ENCODE measurements at regions not wholly inside any gene's neighbourhood (a gene's known extent, or its start where the extent isn't known, plus 50 kb on each side); places are given as distances from the start of the nearest gene placed in this dataset.
"Not testable (repeated sequence)": the region's sequence is repeated elsewhere in the genome, so short reads cannot be mapped to it uniquely, and the experiment has no call there.

DNA sequence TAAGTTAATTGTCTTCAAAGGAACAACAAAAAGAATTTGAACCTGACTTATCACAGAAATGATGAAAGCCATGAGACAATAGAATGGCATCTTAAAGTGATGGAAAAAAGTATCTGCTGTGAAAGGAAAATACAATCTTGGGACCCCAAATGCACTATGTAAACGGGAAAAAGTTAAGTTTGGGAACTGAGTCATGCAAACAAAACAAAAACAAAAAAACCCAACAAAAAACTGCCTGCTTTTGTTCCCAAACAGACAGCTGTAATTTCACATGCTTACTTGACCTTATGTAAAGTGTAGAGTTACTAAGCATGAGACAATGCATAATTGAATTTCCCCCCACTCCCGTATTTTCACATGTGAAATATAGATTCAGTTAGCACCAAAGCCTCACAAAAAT is 122.1 kb upstream of the RBMS1 start:
- TF ChIP-seq, protein P1, sequence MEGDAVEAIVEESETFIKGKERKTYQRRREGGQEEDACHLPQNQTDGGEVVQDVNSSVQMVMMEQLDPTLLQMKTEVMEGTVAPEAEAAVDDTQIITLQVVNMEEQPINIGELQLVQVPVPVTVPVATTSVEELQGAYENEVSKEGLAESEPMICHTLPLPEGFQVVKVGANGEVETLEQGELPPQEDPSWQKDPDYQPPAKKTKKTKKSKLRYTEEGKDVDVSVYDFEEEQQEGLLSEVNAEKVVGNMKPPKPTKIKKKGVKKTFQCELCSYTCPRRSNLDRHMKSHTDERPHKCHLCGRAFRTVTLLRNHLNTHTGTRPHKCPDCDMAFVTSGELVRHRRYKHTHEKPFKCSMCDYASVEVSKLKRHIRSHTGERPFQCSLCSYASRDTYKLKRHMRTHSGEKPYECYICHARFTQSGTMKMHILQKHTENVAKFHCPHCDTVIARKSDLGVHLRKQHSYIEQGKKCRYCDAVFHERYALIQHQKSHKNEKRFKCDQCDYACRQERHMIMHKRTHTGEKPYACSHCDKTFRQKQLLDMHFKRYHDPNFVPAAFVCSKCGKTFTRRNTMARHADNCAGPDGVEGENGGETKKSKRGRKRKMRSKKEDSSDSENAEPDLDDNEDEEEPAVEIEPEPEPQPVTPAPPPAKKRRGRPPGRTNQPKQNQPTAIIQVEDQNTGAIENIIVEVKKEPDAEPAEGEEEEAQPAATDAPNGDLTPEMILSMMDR (conservative IDR thresholded peaks at IDR 0.05), result no peak
- no peak overlapping the region for H3K27ac ChIP-seq

DNA sequence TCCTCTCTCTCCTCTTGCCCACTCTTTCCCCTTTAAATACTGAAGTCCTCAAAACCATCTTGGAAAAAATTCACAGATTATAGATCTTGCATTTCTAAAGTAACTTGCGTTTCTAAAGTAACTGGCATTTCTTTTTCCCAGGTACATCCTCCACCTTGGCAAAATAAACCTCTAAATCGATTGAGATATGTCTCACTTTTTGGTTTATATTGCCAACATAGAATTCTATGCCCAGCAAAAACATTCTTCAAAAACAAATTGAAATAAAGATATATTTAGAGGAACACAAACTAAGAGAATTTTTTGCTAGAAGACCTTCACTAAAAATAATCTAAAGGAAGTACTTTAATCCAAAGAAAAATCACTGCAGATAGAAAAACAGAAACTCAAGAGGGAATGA is 122.5 kb upstream of the RBMS1 start:
- H3K27ac ChIP-seq, result no peak overlapping the region
- TF ChIP-seq, protein P1 (conservative IDR thresholded peaks at IDR 0.05), result no peak

DNA sequence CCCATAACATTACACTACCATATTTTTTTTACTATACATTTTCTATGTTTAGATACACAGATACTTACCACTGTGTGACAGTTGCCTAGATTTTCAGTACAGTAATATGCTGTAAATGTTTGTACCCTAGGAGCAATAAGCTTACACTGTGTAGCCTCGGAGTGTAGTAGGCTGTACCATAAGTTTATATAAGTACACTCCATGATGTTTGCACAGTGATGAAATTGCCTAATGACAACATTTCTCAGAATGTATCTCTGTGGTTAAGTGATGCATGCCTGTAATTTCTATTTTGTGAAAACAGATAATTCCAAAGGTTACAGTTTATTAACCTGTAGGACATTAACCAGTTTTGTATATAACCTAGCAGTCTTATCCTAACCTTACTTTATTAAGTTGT is 128.1 kb upstream of the RBMS1 start:
- H3K27ac ChIP-seq, result no peak overlapping the region
- TF ChIP-seq, protein P1 (conservative IDR thresholded peaks at IDR 0.05), result no peak

DNA sequence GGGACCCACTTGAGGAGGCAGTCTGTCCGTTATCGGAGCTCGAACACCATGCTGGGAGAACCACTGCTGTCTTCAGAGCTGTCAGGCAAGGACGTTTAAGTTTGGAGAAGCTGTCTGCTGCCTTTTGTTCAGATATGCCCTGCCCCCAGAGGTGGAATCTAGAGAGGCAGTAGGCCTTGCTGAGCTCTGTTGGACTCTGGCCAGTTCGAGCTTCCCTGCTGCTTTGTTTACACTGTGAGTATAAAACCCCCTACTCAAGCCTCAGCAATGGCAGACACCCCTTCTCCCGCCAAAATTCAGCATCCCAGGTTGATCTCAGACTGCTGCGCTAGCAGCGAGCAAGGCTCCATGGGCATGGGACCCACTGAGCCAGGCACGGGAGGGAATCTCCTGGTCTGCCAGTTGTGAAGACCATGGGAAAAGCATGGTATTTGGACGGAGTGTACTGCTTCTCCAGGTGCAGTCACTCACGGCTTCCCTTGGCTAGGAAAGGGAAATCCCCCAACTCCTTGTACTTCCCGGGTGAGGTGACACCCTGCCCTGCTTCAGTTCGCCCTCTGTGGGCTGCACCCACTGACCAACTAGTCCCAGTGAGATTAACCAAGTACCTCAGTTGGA is 134.5 kb upstream of the RBMS1 start:
- not testable (repeated sequence) for H3K27ac ChIP-seq

DNA sequence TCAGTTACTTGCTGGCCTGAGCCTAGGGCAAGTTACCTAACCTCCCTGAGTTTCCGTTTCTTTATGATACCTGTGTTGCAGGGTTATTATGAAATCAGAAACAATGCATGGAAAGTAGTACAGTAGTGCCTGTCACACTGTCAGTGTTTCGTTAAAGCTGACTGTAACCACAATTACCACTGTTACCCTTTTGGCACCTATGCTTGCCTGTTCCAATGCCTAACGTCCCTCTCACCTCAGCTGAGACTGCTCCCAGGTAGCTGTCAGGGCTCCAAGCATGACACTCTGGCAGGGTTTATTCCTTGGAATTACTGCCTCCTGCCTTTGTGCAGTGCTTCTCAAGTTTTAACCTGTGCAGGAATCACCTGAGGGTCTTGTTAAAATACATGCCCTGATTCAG is 135.2 kb upstream of the RBMS1 start:
- no peak overlapping the region for H3K27ac ChIP-seq
- TF ChIP-seq, protein P1 (conservative IDR thresholded peaks at IDR 0.05), result no peak

DNA sequence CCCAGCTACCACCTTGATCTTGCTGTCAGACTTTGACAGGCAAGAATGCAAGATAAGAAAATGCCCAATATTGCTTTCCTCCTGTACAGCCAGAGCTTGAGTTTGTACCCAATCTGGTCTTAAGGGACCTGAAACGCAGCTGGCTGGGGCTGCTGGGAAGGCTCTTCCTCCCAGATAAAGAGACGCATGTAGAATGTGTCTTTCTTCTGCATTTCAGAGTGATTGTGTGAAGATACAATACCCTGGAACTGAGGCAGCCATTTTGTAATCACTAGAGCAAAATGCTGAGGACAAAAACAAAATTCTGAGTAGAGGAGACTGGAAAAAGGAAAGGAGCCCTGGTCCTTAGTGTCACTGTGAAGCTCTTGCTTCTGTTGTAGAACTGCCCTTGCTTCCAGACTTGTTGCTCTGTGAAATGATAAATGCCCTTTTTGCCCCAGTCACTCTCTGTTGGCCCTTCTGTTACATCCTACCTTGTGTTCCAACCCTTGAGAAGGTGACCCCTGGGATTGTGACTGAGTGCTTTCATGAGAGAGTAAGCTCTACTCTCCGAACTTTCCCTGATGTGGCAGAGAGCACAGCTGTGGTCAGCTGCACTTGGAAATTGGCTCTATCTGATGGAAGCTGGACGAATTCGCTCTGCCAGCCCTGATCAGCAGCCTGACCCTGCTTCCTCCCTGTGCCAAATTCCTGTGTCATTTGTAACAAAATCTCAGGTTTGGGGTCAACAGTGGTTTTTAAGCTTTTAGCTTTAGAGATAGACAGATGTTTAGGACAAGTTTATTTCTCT is 137.4 kb upstream of the RBMS1 start:
- H3K27ac ChIP-seq, result no peak overlapping the region
- TF ChIP-seq, protein P1 (conservative IDR thresholded peaks at IDR 0.05), result no peak

DNA sequence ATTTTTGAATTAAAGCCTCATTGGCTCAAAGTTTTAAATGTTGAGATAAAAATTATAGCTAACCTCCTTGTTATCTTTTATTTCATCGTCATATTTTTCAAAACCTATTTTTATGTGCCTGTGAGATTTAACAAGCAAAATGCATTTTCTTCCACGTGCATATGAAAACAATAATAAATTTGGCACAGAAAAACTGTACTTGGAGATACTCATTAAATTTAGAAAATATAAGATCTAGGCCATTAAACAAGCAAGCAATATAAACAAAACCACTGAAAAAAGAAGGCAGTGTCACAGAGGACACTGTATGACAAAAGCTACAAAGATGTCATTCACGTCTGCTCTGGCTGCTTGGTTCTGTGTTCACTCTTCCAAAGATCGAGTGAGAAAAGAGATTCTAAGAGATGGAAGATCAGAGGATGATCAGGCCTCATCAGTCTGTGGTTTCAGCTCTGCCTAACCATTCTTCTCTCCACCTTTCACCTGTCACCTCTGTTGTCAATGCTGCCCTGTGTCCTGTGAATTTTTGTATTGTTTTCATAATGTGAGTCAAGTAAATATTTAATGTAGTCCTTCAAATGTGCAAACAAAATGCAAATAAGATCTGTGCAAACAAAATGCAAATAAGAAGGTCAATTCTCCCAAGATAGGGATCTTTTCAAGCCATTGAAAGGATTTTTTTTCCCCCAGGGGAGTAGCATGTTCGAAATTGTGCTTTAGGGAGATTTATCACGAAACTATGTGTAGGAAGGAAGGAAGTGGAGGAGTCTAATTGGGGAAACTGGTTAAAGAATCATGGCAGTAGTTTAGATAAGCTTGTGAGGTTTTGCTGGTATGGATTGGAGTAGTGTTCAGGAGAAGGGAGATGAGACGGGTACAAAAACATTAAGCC is 138.7 kb upstream of the RBMS1 start:
- TF ChIP-seq, protein P1 (conservative IDR thresholded peaks at IDR 0.05), result no peak
- peak overlapping the region; percentile 46 for H3K27ac ChIP-seq
